H1 (cell line): ENCODE measurements at regions not wholly inside any gene's neighbourhood (a gene's known extent, or its start where the extent isn't known, plus 50 kb on each side); places are given as distances from the start of the nearest gene placed in this dataset.

ENCODE experiments used
- CTCF ChIA-PET: fragments of 300-600 bp; sonication (Branson Sonifier 250); formaldehyde crosslinking; loops from one replicate; lab custom pipeline; 2021; ENCODE audit not compliant: partially characterized antibody; lab: Charles Lee
- POLR2A ChIA-PET: fragments of 300-600 bp; sonication (Branson Sonifier 250); formaldehyde crosslinking; loops from one replicate; lab custom pipeline; 2021; ENCODE audit warnings: inconsistent platforms; ENCODE audit not compliant: partially characterized antibody; lab: Charles Lee
- DNase-seq, 2 experiments: peaks; one replicate each; pipeline versions ENCODE4 v3.0.0 to v3.0.0-alpha.2; 2010 to 2022; ENCODE audit warnings: low spot score in 2 of 2, low read depth in 1 of 2, mixed read lengths in 1 of 2
- FAIRE-seq: peaks from 2 replicates; lab custom pipeline; 2011; peaks lifted over from hg19 to GRCh38; lab: Jason Lieb, UNC
- H2AFZ ChIP-seq: 2 replicates; pipeline ENCODE4 v1.8.1; 2012; ENCODE audit warnings: low read length, inconsistent platforms
- H2AK5ac ChIP-seq: 2 replicates; pipeline ENCODE4 v1.6.1; 2013; ENCODE audit warnings: low read depth, low read length
- H2BK120ac ChIP-seq: replicated peaks from 2 replicates; pipeline ENCODE3; 2013; ENCODE audit warnings: low read depth, low read length, inconsistent platforms
- H2BK12ac ChIP-seq: 2 replicates; pipeline ENCODE4 v1.6.1; 2013; ENCODE audit warnings: low read depth, low read length
- H2BK15ac ChIP-seq: 2 replicates; pipeline ENCODE4 v1.6.1; 2013; ENCODE audit warnings: low read length
- H2BK20ac ChIP-seq: 2 replicates; pipeline ENCODE4 v1.6.1; 2013; ENCODE audit warnings: low read length
- H2BK5ac ChIP-seq: 2 replicates; pipeline ENCODE4 v1.6.1; 2013; ENCODE audit warnings: low read depth, low read length
- H3K14ac ChIP-seq: 2 replicates; pipeline ENCODE4 v1.6.1; 2013; ENCODE audit warnings: inconsistent platforms; ENCODE audit not compliant: insufficient read length
- H3K18ac ChIP-seq: 2 replicates; pipeline ENCODE4 v1.6.1; 2013; ENCODE audit warnings: low read length; ENCODE audit errors: extremely low read depth
- H3K23ac ChIP-seq: 2 replicates; pipeline ENCODE4 v1.6.1; 2013; ENCODE audit warnings: inconsistent platforms; ENCODE audit not compliant: insufficient read length
- H3K23me2 ChIP-seq: 2 replicates; pipeline ENCODE4 v1.6.1; 2013; ENCODE audit warnings: low read depth, low read length
- H3K27ac ChIP-seq: 2 replicates; pipeline ENCODE4 v1.6.1; 2011; ENCODE audit warnings: low read depth, low read length, inconsistent platforms
- H3K27me3 ChIP-seq, 4 experiments: replicated peaks in 1 of 4; 1 replicate in 1 of 4; 2 replicates in 3 of 4; pipeline versions ENCODE4 v1.6.1 to v1.8.1; 2011 to 2013; ENCODE audit warnings: low read length in 3 of 4, mild to moderate bottlenecking in 3 of 4, inconsistent platforms in 2 of 4, mixed read lengths in 2 of 4, moderate library complexity in 1 of 4; ENCODE audit not compliant: control insufficient read depth in 3 of 4, insufficient read depth in 3 of 4; ENCODE audit errors: extremely low read depth in 1 of 4
- H3K36me3 ChIP-seq, 4 experiments: 2 replicates each; pipeline versions ENCODE4 v1.6.1 to v1.8.1; 2011 to 2013; ENCODE audit warnings: mild to moderate bottlenecking in 4 of 4, low read length in 3 of 4, moderate library complexity in 2 of 4, control low read depth in 1 of 4, inconsistent platforms in 1 of 4; ENCODE audit not compliant: insufficient read depth in 4 of 4, control insufficient read depth in 2 of 4
- H3K4ac ChIP-seq: replicated peaks from 2 replicates; pipeline ENCODE3; 2013; ENCODE audit warnings: low read length, low read depth, mixed read lengths, inconsistent platforms; ENCODE audit not compliant: insufficient read length
- H3K4me1 ChIP-seq, 4 experiments: replicated peaks in 1 of 4; 1 replicate in 1 of 4; 2 replicates in 3 of 4; pipeline versions ENCODE4 v1.6.1 to v1.8.1; 2011 to 2013; ENCODE audit warnings: low read length in 3 of 4, inconsistent platforms in 2 of 4, mixed read lengths in 1 of 4; ENCODE audit not compliant: insufficient read depth in 4 of 4, control insufficient read depth in 3 of 4
- H3K4me2 ChIP-seq, 2 experiments: 2 replicates each; pipeline versions ENCODE4 v1.6.1 to v1.8.1; 2011 to 2013; ENCODE audit warnings: low read depth in 2 of 2, low read length in 2 of 2, control low read depth in 1 of 2, inconsistent platforms in 1 of 2, mild to moderate bottlenecking in 1 of 2; ENCODE audit not compliant: insufficient read depth in 1 of 2
- H3K4me3 ChIP-seq, 4 experiments: fragments of 200-600, 300-600 bp in 1 of 4; sonication (generic), shearing (Covaris generic), sonication (Bioruptor Twin) in 1 of 4; 2 replicates each; pipeline versions ENCODE4 v1.5.1 to v1.8.1; 2011 to 2016; ENCODE audit warnings: low read length in 4 of 4, low read depth in 3 of 4, control low read depth in 2 of 4, inconsistent platforms in 2 of 4, mild to moderate bottlenecking in 2 of 4, mixed read lengths in 1 of 4, moderate library complexity in 1 of 4; ENCODE audit not compliant: insufficient read depth in 2 of 4; ENCODE audit errors: extremely low read depth in 1 of 4
- H3K56ac ChIP-seq: replicated peaks from 2 replicates; pipeline ENCODE3; 2013; ENCODE audit warnings: low read depth, mild to moderate bottlenecking, mixed read lengths, low read length, inconsistent platforms; ENCODE audit not compliant: insufficient read length
- H3K79me1 ChIP-seq: 2 replicates; pipeline ENCODE4 v1.6.1; 2013; ENCODE audit warnings: low read depth, low read length, control low read depth
- H3K79me2 ChIP-seq, 2 experiments: 2 replicates each; pipeline versions ENCODE4 v1.6.1 to v1.8.1; 2012 to 2013; ENCODE audit warnings: low read length in 2 of 2, mild to moderate bottlenecking in 2 of 2, inconsistent platforms in 1 of 2; ENCODE audit not compliant: insufficient read depth in 2 of 2, control insufficient read depth in 1 of 2
- H3K9ac ChIP-seq, 4 experiments: replicated peaks in 1 of 4; 1 replicate in 1 of 4; 2 replicates in 3 of 4; pipeline versions ENCODE4 v1.6.1 to v1.8.1; 2011 to 2013; ENCODE audit warnings: low read depth in 3 of 4, low read length in 3 of 4, control low read depth in 2 of 4, mild to moderate bottlenecking in 2 of 4, moderate library complexity in 2 of 4, inconsistent platforms in 1 of 4; ENCODE audit errors: extremely low read depth in 1 of 4
- H3K9me3 ChIP-seq, 2 experiments: 2 replicates each; pipeline versions ENCODE4 v1.6.1 to v1.8.1; 2012 to 2013; ENCODE audit warnings: mild to moderate bottlenecking in 2 of 2, moderate library complexity in 2 of 2, control low read depth in 1 of 2, inconsistent platforms in 1 of 2, low read depth in 1 of 2, low read length in 1 of 2, mixed read lengths in 1 of 2; ENCODE audit not compliant: insufficient read depth in 2 of 2
- H4K20me1 ChIP-seq, 2 experiments: replicated peaks in 1 of 2; 2 replicates each; pipeline versions ENCODE3 to v1.8.1; 2011 to 2013; ENCODE audit warnings: inconsistent platforms in 2 of 2, low read length in 2 of 2, mild to moderate bottlenecking in 1 of 2; ENCODE audit not compliant: insufficient read depth in 2 of 2, control insufficient read depth in 1 of 2
- H4K5ac ChIP-seq: 2 replicates; pipeline ENCODE4 v1.6.1; 2013; ENCODE audit warnings: low read length, low read depth, mixed read lengths, inconsistent platforms; ENCODE audit not compliant: insufficient read length
- H4K8ac ChIP-seq: 2 replicates; pipeline ENCODE4 v1.8.0; 2013; ENCODE audit warnings: mild to moderate bottlenecking, moderate library complexity, low read length, inconsistent platforms; ENCODE audit not compliant: insufficient read depth; ENCODE audit errors: extremely low read depth
- H4K91ac ChIP-seq: replicated peaks from 2 replicates; pipeline ENCODE3; 2013; ENCODE audit warnings: low read length, mixed read lengths, inconsistent platforms; ENCODE audit not compliant: insufficient read length
- CBX5 ChIP-seq: fragments of 300-800, 300-1000 bp; sonication (generic); IDR thresholded peaks from 2 replicates; pipeline ENCODE4 v1.7.1; 2016; ENCODE audit warnings: antibody characterized with exemption, low read length, low read depth
- CEBPB ChIP-seq: IDR thresholded peaks from 2 replicates; pipeline ENCODE4 v1.6.1; 2012; ENCODE audit warnings: low read depth, low read length
- EP300 ChIP-seq, 2 experiments: IDR thresholded peaks; 1 replicate in 1 of 2; 2 replicates in 1 of 2; pipeline ENCODE4 v1.6.1; 2011 to 2012; ENCODE audit warnings: low read depth in 2 of 2, low read length in 2 of 2, mild to moderate bottlenecking in 2 of 2, borderline replicate concordance in 1 of 2, inconsistent platforms in 1 of 2, moderate library complexity in 1 of 2
- SP4 ChIP-seq: IDR thresholded peaks from 2 replicates; pipeline ENCODE4 v1.6.1; 2012; ENCODE audit warnings: low read length, inconsistent platforms
- TEAD4 ChIP-seq: IDR thresholded peaks from 2 replicates; pipeline ENCODE4 v1.6.1; 2012; ENCODE audit warnings: low read depth, low read length, inconsistent platforms, mixed read lengths
- WGBS, 2 experiments: shearing (Covaris generic) in 1 of 2; methylation state at CpG; one replicate each; pipeline versions ENCODE4 v1.1.6 to v1.1.7; 2013 to 2015; ENCODE audit warnings: low lambda C conversion rate in 2 of 2, mixed read lengths in 2 of 2, inconsistent platforms in 1 of 2, low coverage in 1 of 2, missing lambda C conversion rate in 1 of 2; ENCODE audit not compliant: insufficient replicate concordance in 2 of 2, insufficient coverage in 1 of 2, insufficient read length in 1 of 2; ENCODE audit errors: extremely low coverage in 1 of 2, missing lambda C conversion rate in 1 of 2; 5-methylcytosine and 5-hydroxymethylcytosine counted together

DNA sequence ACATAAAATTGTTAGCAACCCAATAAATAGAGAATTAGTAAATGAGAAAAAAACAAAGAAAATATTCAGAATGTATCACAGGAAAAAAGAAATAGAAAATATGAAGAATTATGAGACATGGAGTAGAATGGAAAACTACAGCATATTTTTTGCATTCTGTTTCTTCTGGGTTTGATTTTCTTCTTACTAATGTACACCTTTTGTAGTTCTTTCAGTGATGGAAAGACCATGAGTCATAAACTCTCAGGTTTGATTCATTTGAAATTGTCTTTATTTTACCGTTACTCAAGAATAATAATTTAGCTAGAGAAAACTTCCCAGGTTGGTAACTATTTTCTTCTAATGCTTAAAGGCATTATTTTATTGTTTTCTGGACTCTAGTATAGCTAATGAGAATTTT, 90.3 kb upstream of the TMEM170B start:
- no peak overlapping the region for H4K5ac ChIP-seq
- ChIA-PET POLR2A (no interaction called here), CTCF (no interaction called here)
- H4K91ac ChIP-seq, result no peak overlapping the region
- DNase-seq (no peak), FAIRE-seq (no peak)
- H3K4me3 ChIP-seq, result no peak overlapping the region
- no peak overlapping the region for H2BK120ac ChIP-seq
- no peaks in the 10 kb centered on the region for H3K27me3 ChIP-seq
- no peak overlapping the region for H3K56ac ChIP-seq
- H4K20me1 ChIP-seq, result no peaks in the 10 kb centered on the region
- 0 out of 7 replicates have a peak, but pooled peaks cover 0 to 3% (median 0%) of the 10 kb centered on the region in 4 experiments for H3K4me1 ChIP-seq
- no peak overlapping the region for H2AK5ac ChIP-seq
- H2BK5ac ChIP-seq, result no peak overlapping the region
- no peak overlapping the region for H4K8ac ChIP-seq
- no peak overlapping the region for H3K4me2 ChIP-seq
- no peak overlapping the region for H2AFZ ChIP-seq
- no peaks in the 10 kb centered on the region for H3K23me2 ChIP-seq
- H3K9ac ChIP-seq, result no peak overlapping the region
- no peaks in the 10 kb centered on the region for H3K79me1 ChIP-seq
- no peaks in the 10 kb centered on the region for H3K36me3 ChIP-seq
- H2BK20ac ChIP-seq, result no peak overlapping the region
- H3K4ac ChIP-seq, result no peak overlapping the region
- no peaks in the 10 kb centered on the region; a peak in 1 of 4 replicates for H3K9me3 ChIP-seq
- no peak overlapping the region for H3K23ac ChIP-seq
- no peak overlapping the region for H3K18ac ChIP-seq
- WGBS, 2 experiments, result 90% methylated on average over 1 of the region's 1 CpG; no CpG with 5 or more reads in 1 of the 2 experiments
- no peak overlapping the region for H3K27ac ChIP-seq
- H3K14ac ChIP-seq, result no peak overlapping the region
- H2BK12ac ChIP-seq, result no peak overlapping the region
- H3K79me2 ChIP-seq, result no peaks in the 10 kb centered on the region
- H2BK15ac ChIP-seq, result no peak overlapping the region
- TF ChIP-seq CEBPB (no peak), SP4 (no peak), EP300 (IDR thresholded peaks at IDR 0.05; ENCODE audit: borderline replicate concordance in 1 of 2, low read depth in 2 of 2, low read length in 2 of 2) (no peak), CBX5 (no peak), TEAD4 (no peak)
